Choroid plexus epithelial cell (primary cell): ENCODE measurements at regions not wholly inside any gene's neighbourhood (a gene's known extent, or its start where the extent isn't known, plus 50 kb on each side); places are given as distances from the start of the nearest gene placed in this dataset.
"Not testable (repeated sequence)": the region's sequence is repeated elsewhere in the genome, so short reads cannot be mapped to it uniquely, and the experiment has no call there.

Experiments
- DNase-seq: peaks from one replicate; pipeline ENCODE4 v3.0.0-alpha.2; 2010; ENCODE audit warnings: low read depth
- H3K4me3 ChIP-seq: 2 replicates; pipeline ENCODE4 v1.5.1; 2011; ENCODE audit warnings: low read depth, mild to moderate bottlenecking, control low read depth, low read length, moderate library complexity
- TF ChIP-seq, protein P1 (sequence below): conservative IDR thresholded peaks from 2 replicates; pipeline ENCODE4 v1.5.1; 2011; ENCODE audit warnings: low read depth, mild to moderate bottlenecking, control low read depth, inconsistent platforms, low read length, moderate library complexity

DNA sequence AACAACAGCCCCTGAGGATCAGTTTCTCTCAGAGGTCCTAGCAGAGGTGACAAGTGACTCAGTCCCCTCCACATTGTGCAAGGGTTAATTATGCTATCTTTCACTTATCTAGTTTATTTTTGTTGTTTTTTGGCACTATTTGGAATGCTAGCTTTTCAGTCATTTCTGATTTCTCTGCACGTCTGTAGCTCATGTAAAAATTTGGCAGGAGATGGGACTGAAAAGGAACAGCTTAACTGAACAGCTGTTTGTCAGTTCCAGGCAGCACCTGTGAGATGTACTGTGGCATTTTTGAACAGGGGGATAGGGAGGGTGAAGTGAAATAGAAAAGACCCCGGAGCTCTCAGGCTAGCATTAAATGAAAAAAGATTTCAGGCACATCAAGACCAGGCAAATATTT, 313.5 kb downstream of the SUCLA2 start:
- TF ChIP-seq, protein P1, sequence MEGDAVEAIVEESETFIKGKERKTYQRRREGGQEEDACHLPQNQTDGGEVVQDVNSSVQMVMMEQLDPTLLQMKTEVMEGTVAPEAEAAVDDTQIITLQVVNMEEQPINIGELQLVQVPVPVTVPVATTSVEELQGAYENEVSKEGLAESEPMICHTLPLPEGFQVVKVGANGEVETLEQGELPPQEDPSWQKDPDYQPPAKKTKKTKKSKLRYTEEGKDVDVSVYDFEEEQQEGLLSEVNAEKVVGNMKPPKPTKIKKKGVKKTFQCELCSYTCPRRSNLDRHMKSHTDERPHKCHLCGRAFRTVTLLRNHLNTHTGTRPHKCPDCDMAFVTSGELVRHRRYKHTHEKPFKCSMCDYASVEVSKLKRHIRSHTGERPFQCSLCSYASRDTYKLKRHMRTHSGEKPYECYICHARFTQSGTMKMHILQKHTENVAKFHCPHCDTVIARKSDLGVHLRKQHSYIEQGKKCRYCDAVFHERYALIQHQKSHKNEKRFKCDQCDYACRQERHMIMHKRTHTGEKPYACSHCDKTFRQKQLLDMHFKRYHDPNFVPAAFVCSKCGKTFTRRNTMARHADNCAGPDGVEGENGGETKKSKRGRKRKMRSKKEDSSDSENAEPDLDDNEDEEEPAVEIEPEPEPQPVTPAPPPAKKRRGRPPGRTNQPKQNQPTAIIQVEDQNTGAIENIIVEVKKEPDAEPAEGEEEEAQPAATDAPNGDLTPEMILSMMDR, result no peak
- H3K4me3 ChIP-seq, result no peak overlapping the region
- no peak for DNase-seq

DNA sequence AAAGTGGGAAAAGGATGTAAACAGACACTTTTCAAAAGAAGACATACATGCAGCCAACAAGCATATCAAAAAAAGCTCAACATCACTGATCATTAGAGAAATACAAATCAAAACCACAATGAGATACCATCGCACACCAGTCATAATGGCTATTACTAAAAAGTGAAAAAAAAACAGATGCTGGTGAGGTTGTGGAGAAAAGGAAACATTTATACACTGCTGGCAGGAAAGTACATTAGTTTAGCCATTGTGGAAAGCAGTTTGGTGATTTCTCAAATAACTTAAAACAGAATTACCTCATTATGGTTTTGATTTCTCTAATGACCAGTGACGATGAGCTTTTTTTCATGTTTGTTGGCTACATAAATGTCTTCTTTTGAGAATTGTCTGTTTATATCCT, 315.9 kb downstream of the SUCLA2 start:
- not testable (repeated sequence) for H3K4me3 ChIP-seq, DNase-seq

DNA sequence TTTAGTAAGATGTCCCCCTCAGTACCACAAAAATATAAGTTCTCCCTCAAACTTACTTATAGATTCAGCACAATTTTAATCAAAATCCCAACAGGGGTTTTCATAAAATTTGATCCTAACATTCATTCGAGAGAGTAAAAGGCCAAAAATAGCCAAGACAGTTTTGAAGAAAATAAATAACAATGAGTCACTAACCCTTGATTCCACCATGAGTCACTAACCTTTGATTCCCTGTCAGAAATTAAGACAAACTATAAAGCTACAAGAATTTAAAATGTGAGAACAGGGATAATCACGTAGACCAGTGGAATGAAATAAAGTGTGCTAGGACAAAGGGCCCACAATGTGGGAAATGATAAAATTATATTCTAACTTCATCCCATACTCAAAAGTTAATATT, 320.3 kb downstream of the SUCLA2 start:
- H3K4me3 ChIP-seq, result no peak overlapping the region
- DNase-seq, result peak; percentile 70
- TF ChIP-seq, protein P1, result no peak

DNA sequence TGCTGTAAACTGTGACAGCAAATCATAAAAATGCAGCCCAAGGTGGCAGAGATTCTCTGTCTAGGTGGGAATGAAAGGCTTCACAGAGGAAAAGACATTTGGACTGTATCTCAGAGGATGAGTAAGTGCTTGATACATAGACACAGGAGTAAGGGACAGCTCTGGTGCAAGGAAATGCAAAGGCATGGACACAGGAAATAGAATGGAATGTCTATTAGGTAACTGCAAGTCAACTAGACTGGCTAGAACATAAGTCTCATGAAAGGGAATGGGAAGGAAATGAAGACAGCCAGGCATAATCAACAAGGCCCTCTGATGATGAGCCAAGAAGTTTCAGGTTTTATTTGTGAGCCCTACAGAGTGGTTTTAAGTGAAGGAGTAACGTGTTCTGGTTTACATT, 321.7 kb downstream of the SUCLA2 start:
- H3K4me3 ChIP-seq, result no peak overlapping the region
- DNase-seq, result peak; percentile 90
- TF ChIP-seq, protein P1, result no peak

DNA sequence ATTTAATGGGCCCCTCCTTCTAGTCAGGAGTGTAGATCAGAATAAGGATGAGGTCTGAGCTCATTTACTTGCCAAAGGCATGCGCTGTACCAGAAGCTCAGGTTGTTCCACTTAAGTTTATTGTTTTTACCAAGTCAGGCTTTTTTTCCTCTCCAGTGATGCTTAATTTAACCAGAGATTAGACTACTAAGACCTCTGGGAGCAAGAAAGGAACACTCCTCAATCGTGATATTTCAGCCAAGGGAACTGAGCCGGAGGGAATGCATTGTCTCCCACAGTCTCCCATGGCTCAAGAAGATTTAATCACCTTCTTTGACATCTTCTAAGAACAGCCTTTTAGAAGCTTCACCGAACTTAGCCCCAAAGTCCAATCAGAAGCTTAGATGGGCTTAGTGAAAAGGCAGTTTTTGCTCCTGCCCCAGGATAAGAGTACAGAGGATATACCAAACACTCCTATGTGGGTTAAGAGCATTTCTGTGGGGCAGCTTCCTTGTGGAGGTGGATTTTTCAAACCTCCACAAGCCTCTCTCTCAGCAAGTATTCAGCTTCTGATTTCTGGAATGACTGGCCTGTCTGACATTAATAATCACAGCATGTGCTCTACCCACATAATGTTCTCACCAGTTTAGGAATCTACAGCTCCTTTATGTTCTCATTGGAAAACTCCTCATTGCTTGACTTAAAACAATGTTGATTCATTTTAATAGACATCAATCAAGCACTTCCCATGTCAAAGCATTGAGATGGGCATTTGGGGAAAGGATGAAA, 322.7 kb downstream of the SUCLA2 start:
- DNase-seq, result peak; percentile 81
- no peak overlapping the region for H3K4me3 ChIP-seq
- TF ChIP-seq, protein P1, result no peak

DNA sequence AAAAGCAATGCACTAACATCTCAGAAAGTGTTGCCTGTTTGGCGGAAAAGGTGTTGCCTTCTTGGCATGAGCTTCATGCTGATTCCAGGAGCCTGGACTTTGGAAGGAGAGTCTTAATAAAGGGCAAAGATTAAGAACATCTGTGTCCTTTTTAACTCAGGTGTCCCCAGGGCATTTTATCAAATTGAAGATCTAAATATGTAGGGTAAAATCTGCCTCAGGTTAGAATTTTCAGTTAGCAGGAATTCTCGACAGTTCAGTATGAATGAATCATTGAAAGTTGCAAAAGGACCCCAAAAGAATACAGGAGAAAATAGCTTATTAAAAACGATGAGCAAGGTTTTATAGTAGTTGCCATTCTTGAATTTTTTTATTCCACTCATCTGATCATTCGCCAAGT, 325.2 kb downstream of the SUCLA2 start:
- H3K4me3 ChIP-seq, result no peak overlapping the region
- TF ChIP-seq, protein P1, result no peak
- no peak for DNase-seq

DNA sequence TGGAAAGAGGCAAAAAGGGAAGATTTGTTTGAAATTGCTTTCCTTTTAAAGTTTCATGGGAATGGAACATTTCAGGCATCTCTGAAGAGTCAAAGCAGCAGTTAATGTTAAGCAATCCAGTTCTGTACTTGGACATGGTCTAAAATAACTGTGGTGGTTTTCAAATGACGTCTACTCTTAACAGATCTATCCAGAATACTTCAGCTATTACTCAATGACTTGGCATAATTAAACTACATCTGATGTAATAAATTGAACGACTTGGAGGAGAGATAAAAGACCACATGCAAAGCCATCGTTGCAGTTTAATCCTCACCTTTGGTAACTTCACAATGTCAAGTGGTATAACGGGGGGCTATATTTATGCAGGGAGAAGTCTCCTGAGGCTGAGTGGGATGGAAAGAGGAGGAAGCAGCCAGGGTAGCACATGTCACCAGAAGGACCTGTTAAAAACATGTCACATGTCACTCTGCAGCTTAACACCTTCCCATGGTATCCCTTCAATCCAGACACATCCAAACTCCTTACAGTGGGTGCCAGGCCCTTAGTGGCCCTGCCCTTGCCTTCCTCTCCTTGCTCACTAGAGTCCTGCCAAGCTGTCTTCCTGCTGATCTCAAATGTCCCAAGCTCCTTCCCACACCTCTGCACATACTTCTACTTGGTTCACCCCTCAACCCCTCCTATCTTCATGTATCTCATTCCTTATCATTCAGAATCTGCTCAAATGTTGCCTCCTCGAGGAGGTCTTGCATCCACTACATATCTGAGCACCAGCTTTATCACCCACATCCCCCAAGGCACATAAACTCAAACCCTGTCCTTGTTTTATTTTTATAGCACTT, 327.8 kb downstream of the SUCLA2 start:
- DNase-seq, result peak; percentile 98
- TF ChIP-seq, protein P1, result no peak
- H3K4me3 ChIP-seq, result no peak overlapping the region
